Sigmoid colon (tissue), 4 donors: ENCODE measurements at regions not wholly inside any gene's neighbourhood (a gene's known extent, or its start where the extent isn't known, plus 50 kb on each side); places are given as distances from the start of the nearest gene placed in this dataset.

Experiments
- CTCF ChIP-seq, 4 experiments: fragments of 450-650 bp in 3 of 4; fragments of 200-600 bp in 1 of 4; IDR thresholded peaks; one replicate each; pipeline ENCODE4 v1.5.1; 2016 to 2019; ENCODE audit warnings: antibody characterized with exemption in 4 of 4, mild to moderate bottlenecking in 3 of 4, moderate library complexity in 2 of 4
- EP300 ChIP-seq, 4 donors: sonication (generic); formaldehyde crosslinking; IDR thresholded peaks; one replicate each; pipeline ENCODE4 v1.6.1; 2017; ENCODE audit warnings: antibody characterized with exemption in 4 of 4
- POLR2A ChIP-seq, 2 donors: fragments of 450-650 bp; IDR thresholded peaks; one replicate each; pipeline ENCODE4 v1.6.1; 2016; ENCODE audit warnings: antibody characterized with exemption in 2 of 2, mild to moderate bottlenecking in 2 of 2, moderate library complexity in 2 of 2
- POLR2AphosphoS5 ChIP-seq, 4 donors: sonication (generic); formaldehyde crosslinking; IDR thresholded peaks; one replicate each; pipeline ENCODE4 v1.6.1; 2017; ENCODE audit warnings: antibody characterized with exemption in 4 of 4

GRCh38 chr11:43101113-43101512, 210.7 kb upstream of the API5 start:
- TF ChIP-seq POLR2AphosphoS5 (IDR thresholded peaks at IDR 0.05), result no peak
- TF ChIP-seq POLR2A (IDR thresholded peaks at IDR 0.05), result no peak
- no peak for TF ChIP-seq CTCF (IDR thresholded peaks at IDR 0.05)
- no peak for TF ChIP-seq EP300 (IDR thresholded peaks at IDR 0.05)
